Dendritic cell treated with granulocyte-macrophage colony-stimulating factor and Interleukin-4, amounts not matched to agents 40 ng/mL and 50 ng/mL, for 4 days (primary cell): ENCODE measurements at regions not wholly inside any gene's neighbourhood (a gene's known extent, or its start where the extent isn't known, plus 50 kb on each side); places are given as distances from the start of the nearest gene placed in this dataset.

Source experiments
- H3K27ac Mint-ChIP-seq: one replicate; pipeline ENCODE4 v1.8.0; 2022; ENCODE audit warnings: mild to moderate bottlenecking, mixed read lengths
- H3K27me3 Mint-ChIP-seq: one replicate; pipeline ENCODE4 v1.8.0; 2022; ENCODE audit warnings: mild to moderate bottlenecking, mixed read lengths
- H3K36me3 Mint-ChIP-seq: one replicate; pipeline ENCODE4 v1.8.0; 2022; ENCODE audit warnings: low read depth, mixed read lengths
- H3K4me1 Mint-ChIP-seq: one replicate; pipeline ENCODE4 v1.8.0; 2022; ENCODE audit warnings: low read depth, mixed read lengths
- H3K4me3 Mint-ChIP-seq: one replicate; pipeline ENCODE4 v1.8.0; 2022; ENCODE audit warnings: mild to moderate bottlenecking, moderate library complexity, mixed read lengths
- H3K9me3 Mint-ChIP-seq: one replicate; pipeline ENCODE4 v1.8.0; 2022; ENCODE audit warnings: mixed read lengths
- intact Hi-C: fragments of 100-400 bp; cut with micrococcal nuclease; formaldehyde crosslinking; loops from one replicate; pipeline ENCODE4 v1.15.0; 2022

DNA sequence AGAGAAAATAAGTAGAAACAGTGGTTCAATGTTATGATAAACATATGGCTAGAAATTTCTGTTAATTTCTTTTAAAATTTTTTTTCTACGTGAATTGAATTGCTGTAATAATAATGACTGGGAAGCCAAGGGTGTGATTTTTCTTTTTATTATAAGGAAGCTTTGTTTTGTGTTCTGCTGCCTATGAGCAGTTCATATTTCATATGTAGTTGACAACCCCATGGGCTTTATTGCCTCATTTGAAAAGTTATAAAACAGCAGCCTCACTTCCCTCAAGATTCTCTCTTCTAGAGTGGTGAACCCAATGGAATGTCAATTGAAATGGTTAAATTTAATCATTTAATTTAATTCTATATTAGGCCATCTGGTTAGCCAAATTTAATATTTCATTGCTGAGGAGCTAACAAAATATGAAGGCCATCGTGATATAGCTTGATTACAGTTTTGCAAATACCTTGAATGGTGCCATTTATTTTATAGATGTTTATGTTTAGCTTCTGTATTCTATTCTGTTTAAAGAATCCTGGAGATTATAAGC is 72.6 kb upstream of the DOCK10 start:
- Mint-ChIP-seq H3K4me3 (no peak overlapping the region), H3K4me1 (peaks cover 44% of the 10 kb centered on the region), H3K27ac (no peak overlapping the region), H3K36me3 (no peaks in the 10 kb centered on the region), H3K27me3 (no peaks in the 10 kb centered on the region), H3K9me3 (no peaks in the 10 kb centered on the region)
- intact Hi-C loops, result loop anchor here (5.0 kb wide), 1 partner anchor 73 kb away; the partner anchor contains the start of gene DOCK10

DNA sequence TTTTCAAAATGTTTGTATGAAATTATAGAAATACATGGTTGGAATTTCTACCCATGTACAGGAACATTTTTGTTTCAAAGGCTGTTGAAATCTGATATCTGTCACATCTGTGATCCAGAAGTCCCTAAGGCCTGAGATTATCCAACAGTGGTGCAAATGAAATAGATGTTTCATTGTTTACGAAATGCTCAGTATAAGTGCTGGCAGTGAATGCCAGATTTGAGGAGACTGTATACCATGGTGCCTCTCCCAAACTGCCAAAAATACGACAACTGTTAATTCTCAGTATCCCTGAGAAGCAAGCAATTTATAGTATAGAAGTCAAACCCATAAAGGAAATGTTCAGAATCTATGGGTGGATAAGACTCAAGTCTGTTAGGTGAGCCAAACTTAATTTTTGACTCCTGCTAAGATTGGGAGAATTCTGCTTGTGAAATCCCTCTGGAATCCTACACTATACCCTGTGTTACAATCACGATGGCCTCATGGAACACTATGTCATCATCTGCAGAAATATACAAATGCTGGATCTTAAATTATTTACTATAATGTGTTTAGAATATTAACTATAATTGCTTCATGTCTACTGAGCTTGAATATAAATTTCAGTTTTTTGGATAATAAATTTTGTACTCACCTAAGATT is 71.2 kb upstream of the DOCK10 start:
- Mint-ChIP-seq H3K27ac (no peak overlapping the region), H3K27me3 (no peaks in the 10 kb centered on the region), H3K36me3 (no peaks in the 10 kb centered on the region), H3K9me3 (no peaks in the 10 kb centered on the region), H3K4me3 (no peak overlapping the region), H3K4me1 (peaks cover 54% of the 10 kb centered on the region)
- intact Hi-C loops, result loop anchor here (5.0 kb wide), 1 partner anchor 71 kb away; the partner anchor contains the start of gene DOCK10

DNA sequence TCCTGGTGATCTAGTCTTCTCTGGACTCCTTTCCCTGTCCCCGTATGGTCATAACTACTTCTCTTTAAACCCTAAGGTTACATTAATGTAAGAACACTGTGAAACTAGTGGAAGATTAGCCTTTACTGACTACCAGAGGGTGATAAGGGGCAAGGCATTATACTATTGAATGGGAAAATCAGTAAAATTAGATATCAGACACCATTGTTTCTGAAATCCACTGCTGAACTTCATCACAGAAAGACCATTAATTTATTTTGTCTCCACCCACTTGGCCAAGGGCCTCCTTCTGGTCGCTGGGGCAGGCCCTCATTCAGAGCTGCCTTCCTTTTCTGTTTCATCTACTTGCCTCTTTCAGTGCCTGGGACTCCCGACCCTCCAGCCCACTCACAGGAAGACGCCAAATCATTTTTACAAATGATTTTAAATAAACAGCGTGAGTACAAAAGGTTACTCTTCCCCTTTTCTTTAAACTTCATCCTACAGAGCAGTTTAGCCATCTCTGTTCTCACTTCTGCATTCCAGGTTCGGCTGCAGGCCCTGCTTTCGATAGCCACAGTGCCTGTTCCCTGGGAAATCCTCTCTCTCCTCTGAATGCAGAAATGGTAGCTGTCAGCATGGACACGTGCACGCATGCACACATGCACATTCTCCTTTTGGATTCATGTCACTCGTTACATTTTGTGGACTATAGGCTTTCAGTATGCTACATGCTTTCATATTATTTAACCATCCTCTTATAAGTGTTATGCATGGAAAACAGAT is 70.3 kb upstream of the DOCK10 start:
- Mint-ChIP-seq H3K4me3 (peak overlapping the region; percentile 54), H3K27ac (peak overlapping the region; percentile 82), H3K9me3 (no peaks in the 10 kb centered on the region), H3K27me3 (no peaks in the 10 kb centered on the region), H3K36me3 (no peaks in the 10 kb centered on the region), H3K4me1 (peaks cover 53% of the 10 kb centered on the region)
- intact Hi-C loops, result loop anchor here (5.0 kb wide), 1 partner anchor 70 kb away; the partner anchor contains the start of gene DOCK10

GRCh38 chr2:225108805-225109204 is 66.5 kb upstream of the DOCK10 start:
- Mint-ChIP-seq H3K27me3 (no peaks in the 10 kb centered on the region), H3K4me1 (peaks cover 29% of the 10 kb centered on the region), H3K27ac (peak overlapping the region; percentile 7), H3K36me3 (no peaks in the 10 kb centered on the region), H3K9me3 (no peaks in the 10 kb centered on the region), H3K4me3 (no peak overlapping the region)
- intact Hi-C loops, result loop anchor here (5.0 kb wide), 1 partner anchor 37 kb away; no protein-coding TSS in a partner anchor

DNA sequence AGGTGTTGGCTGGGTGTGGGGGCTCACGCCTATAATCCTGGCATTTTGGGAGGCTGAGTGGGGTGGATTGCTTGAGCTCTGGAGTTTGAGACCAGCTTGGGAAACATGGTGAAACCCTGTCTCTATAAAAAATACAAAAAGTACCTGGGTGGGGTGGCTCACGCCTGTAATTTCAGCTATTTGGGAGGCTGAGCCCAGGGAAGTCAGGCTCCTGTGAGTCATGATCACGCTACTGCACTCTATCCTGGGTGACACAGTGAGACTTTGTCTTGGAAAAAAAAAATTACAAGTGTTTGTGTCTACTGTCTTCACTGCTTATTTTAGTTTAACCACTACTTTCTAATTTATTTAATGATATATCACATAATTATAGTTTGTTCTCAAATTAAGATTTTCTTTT is 62.7 kb upstream of the DOCK10 start:
- Mint-ChIP-seq H3K4me3 (no peak overlapping the region), H3K27me3 (no peaks in the 10 kb centered on the region), H3K36me3 (no peaks in the 10 kb centered on the region), H3K27ac (no peak overlapping the region), H3K4me1 (peaks cover 10% of the 10 kb centered on the region), H3K9me3 (no peaks in the 10 kb centered on the region)
- intact Hi-C loops, result loop anchor here (5.0 kb wide), 1 partner anchor 33 kb away; no protein-coding TSS in a partner anchor

- intact Hi-C loops, result no loop called here
- no peak overlapping the region for H3K4me3 Mint-ChIP-seq
- H3K4me1 Mint-ChIP-seq, result peaks cover 6% of the 10 kb centered on the region
- no peaks in the 10 kb centered on the region for H3K9me3 Mint-ChIP-seq
- no peaks in the 10 kb centered on the region for H3K27me3 Mint-ChIP-seq
- no peak overlapping the region for H3K27ac Mint-ChIP-seq
- no peaks in the 10 kb centered on the region for H3K36me3 Mint-ChIP-seq
Observed at GRCh38 chr2:225104321-225104720, 62.1 kb upstream of the DOCK10 start.

- no peaks in the 10 kb centered on the region for H3K9me3 Mint-ChIP-seq
- H3K4me1 Mint-ChIP-seq, result peaks cover under 1% of the 10 kb centered on the region
- H3K27ac Mint-ChIP-seq, result no peak overlapping the region
- no peaks in the 10 kb centered on the region for H3K36me3 Mint-ChIP-seq
- intact Hi-C loops, result no loop called here
- H3K4me3 Mint-ChIP-seq, result no peak overlapping the region
- no peaks in the 10 kb centered on the region for H3K27me3 Mint-ChIP-seq
Observed at GRCh38 chr2:225103737-225104141, 61.5 kb upstream of the DOCK10 start.

GRCh38 chr2:225100856-225101294 is 58.6 kb upstream of the DOCK10 start:
- intact Hi-C loops, result no loop called here
- H3K4me1 Mint-ChIP-seq, result no peaks in the 10 kb centered on the region
- no peaks in the 10 kb centered on the region for H3K27me3 Mint-ChIP-seq
- H3K27ac Mint-ChIP-seq, result no peak overlapping the region
- H3K9me3 Mint-ChIP-seq, result no peaks in the 10 kb centered on the region
- H3K36me3 Mint-ChIP-seq, result no peaks in the 10 kb centered on the region
- no peak overlapping the region for H3K4me3 Mint-ChIP-seq

DNA sequence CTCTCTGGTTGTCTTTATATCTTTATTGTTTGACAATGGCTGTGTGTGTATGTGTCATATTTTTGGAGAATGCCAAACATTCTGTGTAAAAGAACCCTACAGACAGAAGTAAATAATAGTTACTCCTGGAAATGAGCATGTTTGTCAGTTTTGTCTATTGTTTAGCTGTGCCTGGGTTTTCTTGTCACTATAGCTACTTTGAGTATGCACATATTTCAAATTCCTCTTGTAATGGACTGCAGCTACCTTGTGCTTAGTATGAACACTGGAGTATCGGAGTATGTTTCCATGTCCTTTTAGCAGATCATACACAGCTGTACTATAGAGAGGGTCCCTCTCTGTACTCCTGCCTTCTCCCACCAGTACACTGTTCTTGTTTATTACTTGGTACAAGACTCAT is 58.0 kb upstream of the DOCK10 start:
- no peak overlapping the region for H3K27ac Mint-ChIP-seq
- H3K27me3 Mint-ChIP-seq, result no peaks in the 10 kb centered on the region
- intact Hi-C loops, result no loop called here
- no peaks in the 10 kb centered on the region for H3K36me3 Mint-ChIP-seq
- no peak overlapping the region for H3K4me3 Mint-ChIP-seq
- H3K4me1 Mint-ChIP-seq, result no peaks in the 10 kb centered on the region
- H3K9me3 Mint-ChIP-seq, result no peaks in the 10 kb centered on the region

GRCh38 chr2:225097035-225097434 is 54.8 kb upstream of the DOCK10 start:
- H3K9me3 Mint-ChIP-seq, result no peaks in the 10 kb centered on the region
- no peak overlapping the region for H3K27ac Mint-ChIP-seq
- intact Hi-C loops, result no loop called here
- H3K36me3 Mint-ChIP-seq, result no peaks in the 10 kb centered on the region
- H3K4me1 Mint-ChIP-seq, result no peaks in the 10 kb centered on the region
- H3K4me3 Mint-ChIP-seq, result no peak overlapping the region
- H3K27me3 Mint-ChIP-seq, result no peaks in the 10 kb centered on the region
